ENCODE measurements at regions not wholly inside any gene's neighbourhood (a gene's known extent, or its start where the extent isn't known, plus 50 kb on each side); places are given as distances from the start of the nearest gene placed in this dataset.
"Not testable (repeated sequence)": the region's sequence is repeated elsewhere in the genome, so short reads cannot be mapped to it uniquely, and the experiment has no call there.

GRCh38 chr12:88743946-88744685 lies 163.8 kb upstream of the KITLG start:
- in situ Hi-C loops (cut with MboI; ENCODE audit: low sequenced_read_pairs): no loop called here

- in situ Hi-C loops (cut with MboI; ENCODE audit: low sequenced_read_pairs): no loop called here
Observed at GRCh38 chr12:88737838-88738472, 157.7 kb upstream of the KITLG start.

- in situ Hi-C loops (cut with MboI; ENCODE audit: low sequenced_read_pairs): no loop called here
Observed at GRCh38 chr12:88736031-88736430, 155.8 kb upstream of the KITLG start.

- in situ Hi-C loops (cut with MboI; ENCODE audit: low sequenced_read_pairs): no loop called here
Observed at GRCh38 chr12:88733008-88733407, 152.7 kb upstream of the KITLG start.

GRCh38 chr12:88729196-88729595 lies 148.9 kb upstream of the KITLG start:
- in situ Hi-C loops (cut with MboI; ENCODE audit: low sequenced_read_pairs): no loop called here

- in situ Hi-C loops (cut with MboI; ENCODE audit: low sequenced_read_pairs): no loop called here
Observed at GRCh38 chr12:88726806-88727720, 146.8 kb upstream of the KITLG start.

GRCh38 chr12:88725592-88726143 lies 145.4 kb upstream of the KITLG start:
- in situ Hi-C loops (cut with MboI; ENCODE audit: low sequenced_read_pairs): no loop called here

- in situ Hi-C loops (cut with MboI; ENCODE audit: low sequenced_read_pairs): no loop called here
Observed at GRCh38 chr12:88723219-88723618, 142.9 kb upstream of the KITLG start.

- in situ Hi-C loops (cut with MboI; ENCODE audit: low sequenced_read_pairs): no loop called here
Observed at GRCh38 chr12:88720785-88721650, 140.7 kb upstream of the KITLG start.

- in situ Hi-C loops (cut with MboI; ENCODE audit: low sequenced_read_pairs): no loop called here
Observed at GRCh38 chr12:88720231-88720630, 140.0 kb upstream of the KITLG start.

GRCh38 chr12:88717188-88717587 lies 136.9 kb upstream of the KITLG start:
- in situ Hi-C loops (cut with MboI; ENCODE audit: low sequenced_read_pairs): no loop called here

- in situ Hi-C loops (cut with MboI; ENCODE audit: low sequenced_read_pairs): no loop called here
Observed at GRCh38 chr12:88716240-88716639, 136.0 kb upstream of the KITLG start.

GRCh38 chr12:88715673-88716072 lies 135.4 kb upstream of the KITLG start:
- in situ Hi-C loops (cut with MboI; ENCODE audit: low sequenced_read_pairs): no loop called here

GRCh38 chr12:88714263-88714882 lies 134.1 kb upstream of the KITLG start:
- in situ Hi-C loops (cut with MboI; ENCODE audit: low sequenced_read_pairs): not testable (repeated sequence)

GRCh38 chr12:88707800-88708199 lies 127.5 kb upstream of the KITLG start:
- in situ Hi-C loops (cut with MboI; ENCODE audit: low sequenced_read_pairs): no loop called here

- in situ Hi-C loops (cut with MboI; ENCODE audit: low sequenced_read_pairs): no loop called here
Observed at GRCh38 chr12:88706286-88706685, 126.0 kb upstream of the KITLG start.

GRCh38 chr12:88703790-88704189 lies 123.5 kb upstream of the KITLG start:
- in situ Hi-C loops (cut with MboI; ENCODE audit: low sequenced_read_pairs): no loop called here

- in situ Hi-C loops (cut with MboI; ENCODE audit: low sequenced_read_pairs): no loop called here
Observed at GRCh38 chr12:88698471-88698870, 118.2 kb upstream of the KITLG start.

GRCh38 chr12:88693837-88694445 lies 113.7 kb upstream of the KITLG start:
- in situ Hi-C loops (cut with MboI; ENCODE audit: low sequenced_read_pairs): no loop called here

All from HL-60/S4 treated with phorbol 12-myristate 13-acetate at 8.2 ng/mL for 4 days and 3 days (cell line).